ENCODE measurements at regions not wholly inside any gene's neighbourhood (a gene's known extent, or its start where the extent isn't known, plus 50 kb on each side); places are given as distances from the start of the nearest gene placed in this dataset.

DNA sequence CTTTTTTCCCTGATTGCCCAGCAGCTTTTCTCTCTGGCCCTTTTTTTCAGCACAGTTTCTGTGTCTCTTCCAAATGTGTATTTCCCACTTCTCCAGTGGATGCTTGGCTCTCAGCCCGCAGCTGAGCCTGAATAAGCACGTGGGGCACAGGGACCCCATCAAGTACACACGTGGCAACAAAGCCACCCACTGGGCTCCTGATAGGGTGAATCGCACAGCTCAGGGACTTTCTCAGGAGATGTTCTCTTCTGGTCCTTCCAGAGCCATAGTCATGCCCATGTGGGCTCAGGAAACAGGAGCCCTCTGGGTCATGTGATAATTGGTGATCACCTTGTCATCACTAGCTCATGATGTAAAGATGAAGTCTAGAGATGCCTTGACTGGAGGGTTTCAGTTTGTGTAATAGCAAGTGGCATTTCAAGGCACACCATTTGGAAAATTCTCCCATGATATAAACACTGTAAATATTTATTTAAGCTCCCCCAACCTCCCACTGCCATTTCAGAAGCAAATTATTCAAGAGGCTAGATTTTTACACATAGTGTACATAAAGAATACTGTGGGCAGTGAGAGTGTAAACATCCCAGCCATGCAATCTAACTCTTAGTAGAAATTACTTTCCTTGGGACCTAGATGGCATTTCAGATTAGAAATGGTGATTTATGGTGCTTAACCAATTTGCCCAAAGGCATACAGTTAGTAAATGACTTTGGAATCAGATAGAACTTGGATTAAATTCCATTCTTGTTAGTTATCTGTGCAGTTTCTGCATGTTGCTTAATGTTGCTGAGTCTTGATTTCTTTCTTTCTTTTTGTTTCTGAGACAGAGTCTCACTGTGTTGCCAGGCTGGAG lies 597.5 kb downstream of the SLC4A3 start:
- H2AFZ ChIP-seq (ENCODE audit: low read depth, low read length), result no peak overlapping the region
- WGBS (ENCODE audit: insufficient coverage, low coverage, missing lambda C conversion rate), result 2% methylated on average over 4 of the region's 4 CpGs
- H3K27me3 ChIP-seq (ENCODE audit: control insufficient read depth in 2 of 2, insufficient read depth in 2 of 2, low read length in 2 of 2), result no peaks in the 10 kb centered on the region
- in situ Hi-C loops (cut with MboI) (no loop called here), intact Hi-C loops (cut with micrococcal nuclease) (no loop called here)
- H3K9me1 ChIP-seq (ENCODE audit: control insufficient read depth, insufficient read depth, low read length), result no peaks in the 10 kb centered on the region
- no peaks in the 10 kb centered on the region for H3K36me3 ChIP-seq (ENCODE audit: control insufficient read depth, insufficient read depth, low read length)
- no peak overlapping the region for H3K4me2 ChIP-seq (ENCODE audit: insufficient read depth, low read length)
- H3K79me2 ChIP-seq (ENCODE audit: control insufficient read depth, insufficient read depth, low read length), result no peaks in the 10 kb centered on the region
- CTCF ChIA-PET (ENCODE audit: low intra/inter-chr PET ratio), result no interaction called here
- BruUV-seq (replicated peaks), result no TSS peak
- H3K9ac ChIP-seq (ENCODE audit: insufficient read depth in 1 of 2, low read depth in 2 of 2, low read length in 2 of 2), result no peak overlapping the region
- DNase-seq (ENCODE audit: extremely low read depth in 1 of 4, low spot score in 3 of 4), result no peak
- H3K4me3 ChIP-seq, result no peak overlapping the region
- no peaks in the 10 kb centered on the region for H3K9me3 ChIP-seq (replicated peaks; ENCODE audit: control insufficient read depth, insufficient read depth, low read depth, low read length)
- ATAC-seq, result no peak
- no peaks in the 10 kb centered on the region for H4K20me1 ChIP-seq (replicated peaks; ENCODE audit: control insufficient read depth, insufficient read depth, low read length)
- POLR2A ChIA-PET, result no interaction called here
- H3K4me1 ChIP-seq (replicated peaks in 1 of 2; ENCODE audit: control insufficient read depth in 2 of 2, insufficient read depth in 2 of 2, low read length in 2 of 2), result no peaks in the 10 kb centered on the region
- no peak overlapping the region for H3K27ac ChIP-seq (ENCODE audit: extremely low read depth, low read depth, low read length)
- FAIRE-seq, result no peak
- TF ChIP-seq ERF (CRISPR knock-in tag; IDR thresholded peaks at IDR 0.05) (no peak), CCAR2 (IDR thresholded peaks at IDR 0.05; ENCODE audit: low read depth, low read length) (no peak), CREB5 (CRISPR knock-in tag; IDR thresholded peaks at IDR 0.05) (no peak), HMGN3 (IDR thresholded peaks at IDR 0.05; ENCODE audit: borderline replicate concordance, extremely low read depth, insufficient read length, low read depth, low read length) (no peak), ZNF165 (CRISPR knock-in tag; IDR thresholded peaks at IDR 0.05; ENCODE audit: borderline replicate concordance) (no peak), NFATC3 (IDR thresholded peaks at IDR 0.05) (no peak), CCNT2 (IDR thresholded peaks at IDR 0.05; ENCODE audit: borderline replicate concordance, extremely low read depth, insufficient read length, low read depth, low read length) (no peak), KLF1 (tag; IDR thresholded peaks at IDR 0.05) (no peak), RBM17 (IDR thresholded peaks at IDR 0.05; ENCODE audit: borderline replicate concordance, low read depth, low read length) (no peak), THRAP3 (IDR thresholded peaks at IDR 0.05; ENCODE audit: borderline replicate concordance) (no peak)
- TF ChIP-seq, protein P1, sequence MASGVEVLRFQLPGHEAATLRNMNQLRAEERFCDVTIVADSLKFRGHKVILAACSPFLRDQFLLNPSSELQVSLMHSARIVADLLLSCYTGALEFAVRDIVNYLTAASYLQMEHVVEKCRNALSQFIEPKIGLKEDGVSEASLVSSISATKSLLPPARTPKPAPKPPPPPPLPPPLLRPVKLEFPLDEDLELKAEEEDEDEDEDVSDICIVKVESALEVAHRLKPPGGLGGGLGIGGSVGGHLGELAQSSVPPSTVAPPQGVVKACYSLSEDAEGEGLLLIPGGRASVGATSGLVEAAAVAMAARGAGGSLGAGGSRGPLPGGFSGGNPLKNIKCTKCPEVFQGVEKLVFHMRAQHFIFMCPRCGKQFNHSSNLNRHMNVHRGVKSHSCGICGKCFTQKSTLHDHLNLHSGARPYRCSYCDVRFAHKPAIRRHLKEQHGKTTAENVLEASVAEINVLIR (CRISPR knock-in tag; IDR thresholded peaks at IDR 0.05), result no peak
- TF ChIP-seq, protein P2, sequence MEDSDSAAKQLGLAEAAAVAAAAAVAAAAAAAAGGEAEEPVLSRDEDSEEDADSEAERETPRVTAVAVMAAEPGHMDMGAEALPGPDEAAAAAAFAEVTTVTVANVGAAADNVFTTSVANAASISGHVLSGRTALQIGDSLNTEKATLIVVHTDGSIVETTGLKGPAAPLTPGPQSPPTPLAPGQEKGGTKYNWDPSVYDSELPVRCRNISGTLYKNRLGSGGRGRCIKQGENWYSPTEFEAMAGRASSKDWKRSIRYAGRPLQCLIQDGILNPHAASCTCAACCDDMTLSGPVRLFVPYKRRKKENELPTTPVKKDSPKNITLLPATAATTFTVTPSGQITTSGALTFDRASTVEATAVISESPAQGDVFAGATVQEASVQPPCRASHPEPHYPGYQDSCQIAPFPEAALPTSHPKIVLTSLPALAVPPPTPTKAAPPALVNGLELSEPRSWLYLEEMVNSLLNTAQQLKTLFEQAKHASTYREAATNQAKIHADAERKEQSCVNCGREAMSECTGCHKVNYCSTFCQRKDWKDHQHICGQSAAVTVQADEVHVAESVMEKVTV (CRISPR knock-in tag; IDR thresholded peaks at IDR 0.05), result no peak
- TF ChIP-seq, protein P3, sequence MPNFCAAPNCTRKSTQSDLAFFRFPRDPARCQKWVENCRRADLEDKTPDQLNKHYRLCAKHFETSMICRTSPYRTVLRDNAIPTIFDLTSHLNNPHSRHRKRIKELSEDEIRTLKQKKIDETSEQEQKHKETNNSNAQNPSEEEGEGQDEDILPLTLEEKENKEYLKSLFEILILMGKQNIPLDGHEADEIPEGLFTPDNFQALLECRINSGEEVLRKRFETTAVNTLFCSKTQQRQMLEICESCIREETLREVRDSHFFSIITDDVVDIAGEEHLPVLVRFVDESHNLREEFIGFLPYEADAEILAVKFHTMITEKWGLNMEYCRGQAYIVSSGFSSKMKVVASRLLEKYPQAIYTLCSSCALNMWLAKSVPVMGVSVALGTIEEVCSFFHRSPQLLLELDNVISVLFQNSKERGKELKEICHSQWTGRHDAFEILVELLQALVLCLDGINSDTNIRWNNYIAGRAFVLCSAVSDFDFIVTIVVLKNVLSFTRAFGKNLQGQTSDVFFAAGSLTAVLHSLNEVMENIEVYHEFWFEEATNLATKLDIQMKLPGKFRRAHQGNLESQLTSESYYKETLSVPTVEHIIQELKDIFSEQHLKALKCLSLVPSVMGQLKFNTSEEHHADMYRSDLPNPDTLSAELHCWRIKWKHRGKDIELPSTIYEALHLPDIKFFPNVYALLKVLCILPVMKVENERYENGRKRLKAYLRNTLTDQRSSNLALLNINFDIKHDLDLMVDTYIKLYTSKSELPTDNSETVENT (CRISPR knock-in tag; IDR thresholded peaks at IDR 0.05), result no peak
- TF ChIP-seq, protein P4, sequence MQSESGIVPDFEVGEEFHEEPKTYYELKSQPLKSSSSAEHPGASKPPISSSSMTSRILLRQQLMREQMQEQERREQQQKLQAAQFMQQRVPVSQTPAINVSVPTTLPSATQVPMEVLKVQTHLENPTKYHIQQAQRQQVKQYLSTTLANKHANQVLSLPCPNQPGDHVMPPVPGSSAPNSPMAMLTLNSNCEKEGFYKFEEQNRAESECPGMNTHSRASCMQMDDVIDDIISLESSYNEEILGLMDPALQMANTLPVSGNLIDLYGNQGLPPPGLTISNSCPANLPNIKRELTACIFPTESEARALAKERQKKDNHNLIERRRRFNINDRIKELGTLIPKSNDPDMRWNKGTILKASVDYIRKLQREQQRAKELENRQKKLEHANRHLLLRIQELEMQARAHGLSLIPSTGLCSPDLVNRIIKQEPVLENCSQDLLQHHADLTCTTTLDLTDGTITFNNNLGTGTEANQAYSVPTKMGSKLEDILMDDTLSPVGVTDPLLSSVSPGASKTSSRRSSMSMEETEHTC (IDR thresholded peaks at IDR 0.05), result no peak

All from K562 (cell line).